ENCODE measurements at regions not wholly inside any gene's neighbourhood (a gene's known extent, or its start where the extent isn't known, plus 50 kb on each side); places are given as distances from the start of the nearest gene placed in this dataset.

DNA sequence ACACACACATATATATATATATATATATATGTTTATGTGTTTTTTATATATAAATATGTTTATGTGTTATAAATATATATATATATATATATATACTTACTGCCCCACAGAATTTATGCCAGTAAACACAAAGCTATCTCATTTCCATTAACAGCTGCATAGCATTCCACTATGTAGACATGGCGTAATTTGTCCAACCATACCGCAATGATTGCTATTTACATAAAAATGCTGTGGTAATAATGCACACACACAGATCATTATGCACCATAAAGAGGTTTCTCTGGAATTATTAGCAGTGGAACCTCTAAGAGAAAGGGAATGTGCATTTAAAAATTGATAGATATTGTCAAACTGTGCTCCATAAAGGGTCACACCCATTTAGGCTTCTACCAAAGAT is 150.1 kb downstream of the CEP120 start:
- H3K79me2 ChIP-seq (ENCODE audit: control insufficient read depth, insufficient read depth, low read length): no peaks in the 10 kb centered on the region
- no peak overlapping the region for H3K27ac ChIP-seq (ENCODE audit: control insufficient read depth, insufficient read depth)
- POLR2A ChIA-PET: no interaction called here
- H3K27me3 ChIP-seq (replicated peaks in 1 of 2; ENCODE audit: control insufficient read depth in 2 of 2, insufficient read depth in 2 of 2, low read length in 1 of 2): no peaks in the 10 kb centered on the region
- SMC1A ChIA-PET (ENCODE audit: uncharacterized antibody, unreplicated experiment): no interaction called here
- 93% methylated on average over 2 of the region's 2 CpGs for WGBS (ENCODE audit: insufficient coverage, insufficient replicate concordance, low lambda C conversion rate, missing lambda C conversion rate)
- CTCF ChIA-PET: no interaction called here
- no peaks in the 10 kb centered on the region for H3K4me1 ChIP-seq (ENCODE audit: control insufficient read depth, insufficient read depth, low read length)
- no peak overlapping the region for H2AFZ ChIP-seq (ENCODE audit: control insufficient read depth, low read depth, low read length)
- DNase-seq (ENCODE audit: low read depth, low spot score) (no peak), ATAC-seq (no peak), FAIRE-seq (no peak)
- H3K9me3 ChIP-seq (replicated peaks; ENCODE audit: control insufficient read depth, insufficient read depth, low read length): no peaks in the 10 kb centered on the region
- H3K4me2 ChIP-seq (ENCODE audit: control insufficient read depth, insufficient read depth): no peak overlapping the region
- no peaks in the 10 kb centered on the region for H3K36me3 ChIP-seq (ENCODE audit: control insufficient read depth in 2 of 2, insufficient read depth in 2 of 2, low read length in 1 of 2)
- intact Hi-C loops (cut with micrococcal nuclease; ENCODE audit: unreplicated experiment) (no loop called here), in situ Hi-C loops (cut with MboI) (no loop called here)
- H3K9ac ChIP-seq (ENCODE audit: control insufficient read depth, insufficient read depth, low read length): no peak overlapping the region
- no peaks in the 10 kb centered on the region for H4K20me1 ChIP-seq (ENCODE audit: control insufficient read depth, insufficient read depth)
- H3K4me3 ChIP-seq: no peak overlapping the region
- TF ChIP-seq ZNF24 (IDR thresholded peaks at IDR 0.05) (no peak), STAT1 (conservative IDR thresholded peaks at IDR 0.05) (no peak), ZSCAN29 (IDR thresholded peaks at IDR 0.05) (no peak), ZNF274 (IDR thresholded peaks at IDR 0.05; ENCODE audit: insufficient read depth, insufficient read length) (no peak)
- TF ChIP-seq, protein P1, sequence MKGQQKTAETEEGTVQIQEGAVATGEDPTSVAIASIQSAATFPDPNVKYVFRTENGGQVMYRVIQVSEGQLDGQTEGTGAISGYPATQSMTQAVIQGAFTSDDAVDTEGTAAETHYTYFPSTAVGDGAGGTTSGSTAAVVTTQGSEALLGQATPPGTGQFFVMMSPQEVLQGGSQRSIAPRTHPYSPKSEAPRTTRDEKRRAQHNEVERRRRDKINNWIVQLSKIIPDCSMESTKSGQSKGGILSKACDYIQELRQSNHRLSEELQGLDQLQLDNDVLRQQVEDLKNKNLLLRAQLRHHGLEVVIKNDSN (IDR thresholded peaks at IDR 0.05; ENCODE audit: borderline replicate concordance, extremely low read length, insufficient read depth, low read depth, low read length): no peak
- TF ChIP-seq, protein P2, sequence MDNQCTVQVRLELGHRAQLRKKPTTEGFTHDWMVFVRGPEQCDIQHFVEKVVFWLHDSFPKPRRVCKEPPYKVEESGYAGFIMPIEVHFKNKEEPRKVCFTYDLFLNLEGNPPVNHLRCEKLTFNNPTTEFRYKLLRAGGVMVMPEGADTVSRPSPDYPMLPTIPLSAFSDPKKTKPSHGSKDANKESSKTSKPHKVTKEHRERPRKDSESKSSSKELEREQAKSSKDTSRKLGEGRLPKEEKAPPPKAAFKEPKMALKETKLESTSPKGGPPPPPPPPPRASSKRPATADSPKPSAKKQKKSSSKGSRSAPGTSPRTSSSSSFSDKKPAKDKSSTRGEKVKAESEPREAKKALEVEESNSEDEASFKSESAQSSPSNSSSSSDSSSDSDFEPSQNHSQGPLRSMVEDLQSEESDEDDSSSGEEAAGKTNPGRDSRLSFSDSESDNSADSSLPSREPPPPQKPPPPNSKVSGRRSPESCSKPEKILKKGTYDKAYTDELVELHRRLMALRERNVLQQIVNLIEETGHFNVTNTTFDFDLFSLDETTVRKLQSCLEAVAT (IDR thresholded peaks at IDR 0.05): no peak
- TF ChIP-seq, protein P3, sequence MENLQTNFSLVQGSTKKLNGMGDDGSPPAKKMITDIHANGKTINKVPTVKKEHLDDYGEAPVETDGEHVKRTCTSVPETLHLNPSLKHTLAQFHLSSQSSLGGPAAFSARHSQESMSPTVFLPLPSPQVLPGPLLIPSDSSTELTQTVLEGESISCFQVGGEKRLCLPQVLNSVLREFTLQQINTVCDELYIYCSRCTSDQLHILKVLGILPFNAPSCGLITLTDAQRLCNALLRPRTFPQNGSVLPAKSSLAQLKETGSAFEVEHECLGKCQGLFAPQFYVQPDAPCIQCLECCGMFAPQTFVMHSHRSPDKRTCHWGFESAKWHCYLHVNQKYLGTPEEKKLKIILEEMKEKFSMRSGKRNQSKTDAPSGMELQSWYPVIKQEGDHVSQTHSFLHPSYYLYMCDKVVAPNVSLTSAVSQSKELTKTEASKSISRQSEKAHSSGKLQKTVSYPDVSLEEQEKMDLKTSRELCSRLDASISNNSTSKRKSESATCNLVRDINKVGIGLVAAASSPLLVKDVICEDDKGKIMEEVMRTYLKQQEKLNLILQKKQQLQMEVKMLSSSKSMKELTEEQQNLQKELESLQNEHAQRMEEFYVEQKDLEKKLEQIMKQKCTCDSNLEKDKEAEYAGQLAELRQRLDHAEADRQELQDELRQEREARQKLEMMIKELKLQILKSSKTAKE (IDR thresholded peaks at IDR 0.05; ENCODE audit: low read depth, poor library complexity, severe bottlenecking): no peak
- no TSS peak for BruUV-seq (replicated peaks)
- RAD21 ChIA-PET (ENCODE audit: unreplicated experiment): no interaction called here

Measured in GM12878 (cell line).